Thymus (tissue), 11 donors: ENCODE measurements at regions not wholly inside any gene's neighbourhood (a gene's known extent, or its start where the extent isn't known, plus 50 kb on each side); places are given as distances from the start of the nearest gene placed in this dataset.
"Not testable (repeated sequence)": the region's sequence is repeated elsewhere in the genome, so short reads cannot be mapped to it uniquely, and the experiment has no call there.

Source experiments
- DNase-seq, 9 donors: peaks; one replicate each; pipeline ENCODE4 v3.0.0-alpha.2; 2013; ENCODE audit warnings: low spot score in 9 of 9, low read depth in 6 of 9, missing footprints in 1 of 9
- H3K27ac ChIP-seq, 2 donors: one replicate each; pipeline ENCODE4 v1.5.1; 2013; ENCODE audit warnings: control low read depth in 1 of 2, low read depth in 1 of 2, low read length in 1 of 2, mild to moderate bottlenecking in 1 of 2, moderate library complexity in 1 of 2
- H3K27me3 ChIP-seq, 2 donors: one replicate each; pipeline ENCODE4 v1.5.1; 2013; ENCODE audit warnings: low read length in 1 of 2; ENCODE audit not compliant: control insufficient read depth in 2 of 2, insufficient read depth in 1 of 2
- H3K36me3 ChIP-seq, 2 donors: one replicate each; pipeline ENCODE4 v1.5.1; 2013; ENCODE audit warnings: low read length in 1 of 2, mild to moderate bottlenecking in 1 of 2, moderate library complexity in 1 of 2; ENCODE audit not compliant: control insufficient read depth in 2 of 2, insufficient read depth in 2 of 2
- H3K4me1 ChIP-seq, 2 donors: one replicate each; pipeline ENCODE4 v1.5.1; 2013; ENCODE audit warnings: low read length in 2 of 2; ENCODE audit not compliant: control insufficient read depth in 2 of 2, insufficient read depth in 2 of 2
- H3K4me3 ChIP-seq, 2 donors: one replicate each; pipeline ENCODE4 v1.5.1; 2013; ENCODE audit warnings: low read length in 2 of 2, control low read depth in 1 of 2, mild to moderate bottlenecking in 1 of 2
- H3K9me3 ChIP-seq, 2 donors: one replicate each; pipeline ENCODE4 v1.5.1; 2013; ENCODE audit warnings: low read length in 1 of 2, mild to moderate bottlenecking in 1 of 2; ENCODE audit not compliant: control insufficient read depth in 2 of 2, insufficient read depth in 1 of 2
- WGBS: extraction: QIAGEN DNeasy Blood & Tissue Kit; methylation state at CpG from one replicate; pipeline ENCODE4 v1.1.7; 2013; 5-methylcytosine and 5-hydroxymethylcytosine counted together
- donor health status: healthy.

GRCh38 chr7:84710538-84710937 is 476.3 kb downstream of the SEMA3D start:
- H3K4me3 ChIP-seq, H3K27ac ChIP-seq, H3K36me3 ChIP-seq, H3K4me1 ChIP-seq, DNase-seq, H3K27me3 ChIP-seq, H3K9me3 ChIP-seq: not testable (repeated sequence)
- 94% methylated on average over 2 of the region's 3 CpGs for WGBS

GRCh38 chr7:84705706-84706105 is 481.1 kb downstream of the SEMA3D start:
- WGBS: 100% methylated on average over 1 of the region's 1 CpG
- DNase-seq: no peak
- Histone ChIP-seq H3K9me3 (no peaks in the 10 kb centered on the region), H3K4me1 (no peaks in the 10 kb centered on the region), H3K27me3 (no peaks in the 10 kb centered on the region), H3K36me3 (no peaks in the 10 kb centered on the region), H3K27ac (no peak overlapping the region), H3K4me3 (no peak overlapping the region)

GRCh38 chr7:84705079-84705478 is 481.8 kb downstream of the SEMA3D start:
- no peak for DNase-seq
- WGBS: 82% methylated on average over 1 of the region's 1 CpG

GRCh38 chr7:84704380-84704779 is 482.5 kb downstream of the SEMA3D start:
- Histone ChIP-seq H3K36me3 (no peaks in the 10 kb centered on the region), H3K4me1 (no peaks in the 10 kb centered on the region), H3K9me3 (no peaks in the 10 kb centered on the region), H3K4me3 (no peak overlapping the region), H3K27ac (no peak overlapping the region), H3K27me3 (no peaks in the 10 kb centered on the region)
- WGBS: 94% methylated on average over 4 of the region's 4 CpGs
- DNase-seq: no peak

More at GRCh38 chr7:84705079-84705478, 481.8 kb downstream of the SEMA3D start:
- H3K9me3 ChIP-seq: no peaks in the 10 kb centered on the region
- H3K27ac ChIP-seq: no peak overlapping the region
- no peak overlapping the region for H3K4me3 ChIP-seq
- H3K4me1 ChIP-seq: no peaks in the 10 kb centered on the region
- no peaks in the 10 kb centered on the region for H3K36me3 ChIP-seq
- no peaks in the 10 kb centered on the region for H3K27me3 ChIP-seq

- Histone ChIP-seq H3K9me3 (no peaks in the 10 kb centered on the region), H3K4me3 (no peak overlapping the region), H3K4me1 (no peaks in the 10 kb centered on the region), H3K36me3 (no peaks in the 10 kb centered on the region), H3K27me3 (no peaks in the 10 kb centered on the region), H3K27ac (no peak overlapping the region)
- WGBS: 94% methylated on average over 7 of the region's 7 CpGs
- no peak for DNase-seq
Observed at GRCh38 chr7:84701524-84702306, 485.1 kb downstream of the SEMA3D start.

- no peaks in the 10 kb centered on the region for H3K9me3 ChIP-seq
- WGBS: 96% methylated on average over 2 of the region's 2 CpGs
- H3K4me1 ChIP-seq: no peaks in the 10 kb centered on the region
- H3K27me3 ChIP-seq: no peaks in the 10 kb centered on the region
- H3K4me3 ChIP-seq: no peak overlapping the region
- H3K27ac ChIP-seq: no peak overlapping the region
- no peak for DNase-seq
- H3K36me3 ChIP-seq: no peaks in the 10 kb centered on the region
Observed at GRCh38 chr7:84700563-84701370, 486.1 kb downstream of the SEMA3D start.

- DNase-seq: no peak
- Histone ChIP-seq H3K36me3 (no peaks in the 10 kb centered on the region), H3K4me3 (no peak overlapping the region), H3K27ac (no peak overlapping the region), H3K4me1 (no peaks in the 10 kb centered on the region), H3K27me3 (no peaks in the 10 kb centered on the region), H3K9me3 (no peaks in the 10 kb centered on the region)
- 96% methylated on average over 2 of the region's 2 CpGs for WGBS
Observed at GRCh38 chr7:84697506-84697905, 489.4 kb downstream of the SEMA3D start.

GRCh38 chr7:84693483-84693882 is 493.4 kb downstream of the SEMA3D start:
- Histone ChIP-seq H3K27me3 (no peaks in the 10 kb centered on the region), H3K9me3 (no peaks in the 10 kb centered on the region), H3K4me1 (no peaks in the 10 kb centered on the region), H3K4me3 (no peak overlapping the region), H3K36me3 (no peaks in the 10 kb centered on the region), H3K27ac (no peak overlapping the region)
- 91% methylated on average over 1 of the region's 1 CpG for WGBS
- no peak for DNase-seq

- no peak for DNase-seq
- Histone ChIP-seq H3K4me1 (no peaks in the 10 kb centered on the region), H3K9me3 (no peaks in the 10 kb centered on the region), H3K27ac (no peak overlapping the region), H3K4me3 (no peak overlapping the region), H3K36me3 (no peaks in the 10 kb centered on the region), H3K27me3 (no peaks in the 10 kb centered on the region)
Observed at GRCh38 chr7:84688671-84689070, 494.1 kb upstream of the SEMA3A start.
